K562 (cell line): ENCODE measurements at regions not wholly inside any gene's neighbourhood (a gene's known extent, or its start where the extent isn't known, plus 50 kb on each side); places are given as distances from the start of the nearest gene placed in this dataset.

ENCODE experiments used
- ATAC-seq: fragments of 200-7000 bp; cut with Tn5 transposase; 3 replicates; pipeline ENCODE4 v1.9.1; 2020; ENCODE audit warnings: moderate library complexity
- BruUV-seq: library from RNA; stranded (reverse); fragments of 400-500 nt; replicated peaks from 2 replicates; lab custom pipeline; 2021; lab: Mats Ljungman, UMichigan
- CTCF ChIA-PET: fragments of 300-600 bp; formaldehyde crosslinking; extraction: SDS; loops from one replicate; lab custom pipeline; 2021; ENCODE audit warnings: low intra/inter-chr PET ratio; lab: Yijun Ruan, JAX
- POLR2A ChIA-PET: fragments of 300-600, 350-650 bp; sonication (Branson Sonifier 250); formaldehyde crosslinking; extraction: SDS; loops from one replicate; lab custom pipeline; 2021; ENCODE audit warnings: antibody characterized with exemption, inconsistent platforms; lab: Yijun Ruan, JAX
- DNase-seq, 4 experiments: peaks; one replicate each; pipeline versions ENCODE4 v3.0.0 to v3.0.0-alpha.2; 2011 to 2018; ENCODE audit warnings: low spot score in 3 of 4, mixed read lengths in 3 of 4; ENCODE audit errors: extremely low read depth in 1 of 4
- FAIRE-seq: peaks from 2 replicates; lab custom pipeline; 2011; peaks lifted over from hg19 to GRCh38; lab: Jason Lieb, UNC
- H2AFZ ChIP-seq: 2 replicates; pipeline ENCODE4 v1.6.0; 2011; ENCODE audit warnings: low read depth, low read length, control low read depth, inconsistent platforms
- H3K27ac ChIP-seq: fragments of 200-600 bp; 3 replicates; pipeline ENCODE4 v1.8.0; 2011; ENCODE audit warnings: low read depth, mild to moderate bottlenecking, control low read depth, inconsistent platforms, low read length, moderate library complexity, mixed read lengths; ENCODE audit errors: extremely low read depth
- H3K27me3 ChIP-seq, 2 experiments: fragments of 300-600 bp in 1 of 2; 2 replicates in 1 of 2; 3 replicates in 1 of 2; pipeline versions ENCODE4 v1.6.0 to v1.8.0; 2011; ENCODE audit warnings: inconsistent platforms in 2 of 2, low read length in 2 of 2, mild to moderate bottlenecking in 1 of 2, mixed read lengths in 1 of 2, moderate library complexity in 1 of 2; ENCODE audit not compliant: control insufficient read depth in 2 of 2, insufficient read depth in 2 of 2
- H3K36me3 ChIP-seq: fragments of 300-600 bp; 3 replicates; pipeline ENCODE4 v1.8.0; 2011; ENCODE audit warnings: mild to moderate bottlenecking, low read length, inconsistent platforms; ENCODE audit not compliant: control insufficient read depth, insufficient read depth
- H3K4me1 ChIP-seq, 2 experiments: fragments of 200-600 bp in 1 of 2; replicated peaks in 1 of 2; 2 replicates in 1 of 2; 3 replicates in 1 of 2; pipeline versions ENCODE4 v1.5.1 to v1.8.0; 2011; ENCODE audit warnings: inconsistent platforms in 2 of 2, low read length in 2 of 2, mild to moderate bottlenecking in 1 of 2, mixed read lengths in 1 of 2, moderate library complexity in 1 of 2; ENCODE audit not compliant: control insufficient read depth in 2 of 2, insufficient read depth in 2 of 2
- H3K4me2 ChIP-seq: 2 replicates; pipeline ENCODE4 v1.6.1; 2011; ENCODE audit warnings: low read length, control low read depth, inconsistent platforms, mixed read lengths; ENCODE audit not compliant: insufficient read depth
- H3K4me3 ChIP-seq: fragments of 200-600 bp; sonication (generic), shearing (Covaris generic); 2 replicates; pipeline ENCODE4 v1.5.1; 2016; ENCODE audit warnings: control low read depth, inconsistent platforms
- H3K79me2 ChIP-seq: fragments of 200-600 bp; 3 replicates; pipeline ENCODE4 v1.8.0; 2011; ENCODE audit warnings: low read length, inconsistent platforms; ENCODE audit not compliant: control insufficient read depth, insufficient read depth
- H3K9ac ChIP-seq, 2 experiments: 2 replicates each; pipeline versions ENCODE4 v1.6.0 to v1.6.1; 2011; ENCODE audit warnings: low read depth in 2 of 2, low read length in 2 of 2, control low read depth in 1 of 2, inconsistent platforms in 1 of 2, mild to moderate bottlenecking in 1 of 2, mixed read lengths in 1 of 2; ENCODE audit not compliant: insufficient read depth in 1 of 2
- H3K9me1 ChIP-seq: one replicate; pipeline ENCODE4 v1.6.0; 2011; ENCODE audit warnings: inconsistent platforms, mild to moderate bottlenecking, low read length, moderate library complexity; ENCODE audit not compliant: control insufficient read depth, insufficient read depth
- H3K9me3 ChIP-seq: replicated peaks from 2 replicates; pipeline ENCODE4 v1.5.1; 2011; ENCODE audit warnings: low read depth, low read length, inconsistent platforms; ENCODE audit not compliant: control insufficient read depth, insufficient read depth
- H4K20me1 ChIP-seq: replicated peaks from 2 replicates; pipeline ENCODE4 v1.6.1; 2011; ENCODE audit warnings: low read length, inconsistent platforms, mixed read lengths; ENCODE audit not compliant: control insufficient read depth, insufficient read depth
- ATF2 ChIP-seq: sonication (generic); formaldehyde crosslinking; IDR thresholded peaks from 2 replicates; pipeline ENCODE4 v1.8.1; 2022; ENCODE audit warnings: missing genetic modification reagents
- BDP1 ChIP-seq: IDR thresholded peaks from 3 replicates; pipeline ENCODE4 v1.6.1; 2011; ENCODE audit not compliant: insufficient read length, insufficient read depth
- CHD1 ChIP-seq: fragments of 200-600 bp; sonication (generic); IDR thresholded peaks from one replicate; pipeline ENCODE4 v1.6.1; 2012; ENCODE audit warnings: mild to moderate bottlenecking, moderate library complexity, low read length, inconsistent platforms
- FIP1L1 ChIP-seq: fragments of 200-400 bp; formaldehyde crosslinking; IDR thresholded peaks from 2 replicates; pipeline ENCODE4 v1.6.1; 2018; ENCODE audit warnings: mild to moderate bottlenecking, low read depth, low read length; ENCODE audit not compliant: poor library complexity, severe bottlenecking
- HMG20B ChIP-seq: fragments of 250-450 bp; sonication (Bioruptor Pico); IDR thresholded peaks from 2 replicates; pipeline ENCODE4 v1.5.0; 2021; ENCODE audit warnings: mild to moderate bottlenecking
- HNRNPLL ChIP-seq: fragments of 200-400 bp; formaldehyde crosslinking; IDR thresholded peaks from 2 replicates; pipeline ENCODE4 v1.6.1; 2017; ENCODE audit warnings: low read length, low read depth, mild to moderate bottlenecking; ENCODE audit not compliant: poor library complexity, severe bottlenecking
- HOMEZ ChIP-seq: fragments of 250-450 bp; sonication (Bioruptor Pico); IDR thresholded peaks from 2 replicates; pipeline ENCODE4 v1.4.0; 2020; ENCODE audit warnings: mild to moderate bottlenecking, moderate library complexity
- PML ChIP-seq: IDR thresholded peaks from 2 replicates; pipeline ENCODE4 v1.6.1; 2012; ENCODE audit warnings: low read length, inconsistent platforms
- SFPQ ChIP-seq: fragments of 200-400 bp; formaldehyde crosslinking; IDR thresholded peaks from 2 replicates; pipeline ENCODE4 v1.6.1; 2017; ENCODE audit warnings: mild to moderate bottlenecking, low read depth, low read length, moderate library complexity
- SIX5 ChIP-seq, 2 experiments: IDR thresholded peaks; 2 replicates each; pipeline ENCODE4 v1.6.1; 2011; ENCODE audit warnings: low read length in 2 of 2, borderline replicate concordance in 1 of 2, low read depth in 1 of 2, mild to moderate bottlenecking in 1 of 2, moderate library complexity in 1 of 2; ENCODE audit not compliant: insufficient read depth in 1 of 2
- SMC3 ChIP-seq: conservative IDR thresholded peaks from 2 replicates; pipeline ENCODE4 v1.6.1; 2011; ENCODE audit warnings: low read depth, low read length, improper control_type of control experiment; ENCODE audit not compliant: insufficient read depth
- TFE3 ChIP-seq: fragments of 450-650 bp; formaldehyde crosslinking; IDR thresholded peaks from 2 replicates; pipeline ENCODE4 v1.4.0; 2020; ENCODE audit warnings: mild to moderate bottlenecking, mixed read lengths
- VEZF1 ChIP-seq: fragments of 200-800 bp; sonication (Bioruptor generic); IDR thresholded peaks from 2 replicates; pipeline ENCODE4 v1.6.1; 2017; ENCODE audit warnings: missing genetic modification characterization, missing compliant biosample characterization
- ZNF561 ChIP-seq: fragments of 450-650 bp; formaldehyde crosslinking; conservative IDR thresholded peaks from 2 replicates; pipeline ENCODE4 v1.4.0; 2020; ENCODE audit warnings: mild to moderate bottlenecking, moderate library complexity
- WGBS: fragments of 100-300 bp; shearing (Covaris generic); methylation state at CpG from one replicate; pipeline ENCODE4 v1.1.6; 2016; ENCODE audit warnings: low coverage, mixed read lengths; ENCODE audit not compliant: insufficient coverage; ENCODE audit errors: missing lambda C conversion rate; 5-methylcytosine and 5-hydroxymethylcytosine counted together
- in situ Hi-C: fragments of 300-500 bp; cut with MboI; formaldehyde crosslinking; loops from 4 replicates; pipeline ENCODE4 v1.15.0; 2018; ENCODE audit warnings: inconsistent platforms, mixed read lengths
- intact Hi-C: fragments of 100-400 bp; cut with micrococcal nuclease; formaldehyde crosslinking; loops from 2 replicates; pipeline ENCODE4 v1.14.2; 2022

GRCh38 chr19:27767234-27767633, 1445.7 kb downstream of the UQCRFS1 start:
- Histone ChIP-seq H3K4me2 (no peak overlapping the region), H2AFZ (no peak overlapping the region), H3K4me3 (no peak overlapping the region), H3K9ac (no peak overlapping the region), H3K27me3 (no peaks in the 10 kb centered on the region), H3K79me2 (no peaks in the 10 kb centered on the region), H3K9me3 (no peaks in the 10 kb centered on the region), H3K27ac (no peak overlapping the region), H4K20me1 (no peaks in the 10 kb centered on the region), H3K9me1 (no peaks in the 10 kb centered on the region), H3K4me1 (no peaks in the 10 kb centered on the region), H3K36me3 (no peaks in the 10 kb centered on the region)
- whole genome bisulfite sequencing = 37% methylated on average over 8 of the region's 8 CpGs
- no peak for FAIRE-seq
- BruUV-seq = no TSS peak
- no peak for DNase-seq
- intact Hi-C loops (no loop called here), in situ Hi-C loops (no loop called here)
- POLR2A ChIA-PET = no interaction called here
- ATAC-seq = no peak
- CTCF ChIA-PET = no interaction called here
- TF ChIP-seq TFE3 (CRISPR knock-in tag) (no peak), ZNF561 (CRISPR knock-in tag) (no peak), FIP1L1 (no peak), ATF2 (CRISPR knock-in tag) (no peak), HOMEZ (no peak), SFPQ (no peak), SIX5 (IDR thresholded peaks at IDR 0.05; ENCODE audit: borderline replicate concordance in 1 of 2, insufficient read depth in 1 of 2, low read depth in 1 of 2, low read length in 2 of 2) (no peak), BDP1 (no peak), CHD1 (no peak), HNRNPLL (no peak), VEZF1 (no peak), PML (no peak), HMG20B (no peak), SMC3 (no peak)
